Gastrocnemius medialis (tissue), 4 donors: ENCODE measurements at regions not wholly inside any gene's neighbourhood (a gene's known extent, or its start where the extent isn't known, plus 50 kb on each side); places are given as distances from the start of the nearest gene placed in this dataset.

ENCODE experiments used
- POLR2A ChIP-seq, 2 donors: fragments of 450-650 bp; IDR thresholded peaks; one replicate each; pipeline ENCODE4 v1.6.1; 2017; ENCODE audit warnings: antibody characterized with exemption in 2 of 2, mild to moderate bottlenecking in 2 of 2, moderate library complexity in 2 of 2
- TF ChIP-seq, protein P1 (sequence below), 5 experiments: fragments of 450-650 bp in 3 of 5; fragments of 200-600 bp in 2 of 5; sonication (generic) in 2 of 5; IDR thresholded peaks in 4 of 5; conservative IDR thresholded peaks in 1 of 5; 1 replicate in 4 of 5; 2 replicates in 1 of 5; pipeline ENCODE4 v1.5.1; 2016 to 2019; ENCODE audit warnings: antibody characterized with exemption in 5 of 5, mild to moderate bottlenecking in 3 of 5, moderate library complexity in 3 of 5

DNA sequence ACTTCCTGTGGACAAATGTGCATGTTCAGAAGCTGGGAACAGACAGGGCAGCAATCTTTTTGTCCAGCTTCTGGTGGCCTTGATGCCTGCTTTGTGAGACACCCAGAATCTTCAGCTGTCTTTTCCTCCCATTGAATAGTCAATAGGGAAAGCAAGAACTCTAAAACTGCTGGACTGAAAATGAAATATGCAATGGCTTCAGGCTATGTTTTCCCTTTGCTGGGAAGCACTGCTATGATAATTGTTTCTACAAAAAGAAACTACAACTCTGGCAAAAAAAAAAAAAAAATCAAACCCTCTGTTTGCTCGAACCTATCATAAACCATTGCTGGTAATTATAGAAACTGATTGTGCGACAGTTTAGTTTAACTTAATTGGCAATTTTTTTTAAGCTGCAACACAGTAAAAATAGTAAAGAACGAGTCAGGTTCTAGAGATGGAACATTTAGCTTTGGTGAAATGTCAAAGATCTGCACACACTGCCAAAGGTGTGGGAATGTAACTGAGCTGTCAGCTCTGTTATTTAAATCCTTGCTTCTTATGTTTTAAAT is 79.1 kb upstream of the NEUROD6 start:
- TF ChIP-seq, protein P1, sequence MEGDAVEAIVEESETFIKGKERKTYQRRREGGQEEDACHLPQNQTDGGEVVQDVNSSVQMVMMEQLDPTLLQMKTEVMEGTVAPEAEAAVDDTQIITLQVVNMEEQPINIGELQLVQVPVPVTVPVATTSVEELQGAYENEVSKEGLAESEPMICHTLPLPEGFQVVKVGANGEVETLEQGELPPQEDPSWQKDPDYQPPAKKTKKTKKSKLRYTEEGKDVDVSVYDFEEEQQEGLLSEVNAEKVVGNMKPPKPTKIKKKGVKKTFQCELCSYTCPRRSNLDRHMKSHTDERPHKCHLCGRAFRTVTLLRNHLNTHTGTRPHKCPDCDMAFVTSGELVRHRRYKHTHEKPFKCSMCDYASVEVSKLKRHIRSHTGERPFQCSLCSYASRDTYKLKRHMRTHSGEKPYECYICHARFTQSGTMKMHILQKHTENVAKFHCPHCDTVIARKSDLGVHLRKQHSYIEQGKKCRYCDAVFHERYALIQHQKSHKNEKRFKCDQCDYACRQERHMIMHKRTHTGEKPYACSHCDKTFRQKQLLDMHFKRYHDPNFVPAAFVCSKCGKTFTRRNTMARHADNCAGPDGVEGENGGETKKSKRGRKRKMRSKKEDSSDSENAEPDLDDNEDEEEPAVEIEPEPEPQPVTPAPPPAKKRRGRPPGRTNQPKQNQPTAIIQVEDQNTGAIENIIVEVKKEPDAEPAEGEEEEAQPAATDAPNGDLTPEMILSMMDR (IDR thresholded peaks at IDR 0.05 in 4 of 5, conservative IDR thresholded peaks at IDR 0.05 in 1 of 5): no peak
- no peak for TF ChIP-seq POLR2A (IDR thresholded peaks at IDR 0.05)
